Mesenchymal stem cell (in vitro differentiated cells and primary cell): ENCODE measurements at regions not wholly inside any gene's neighbourhood (a gene's known extent, or its start where the extent isn't known, plus 50 kb on each side); places are given as distances from the start of the nearest gene placed in this dataset.

Source experiments
- DNase-seq: peaks from one replicate; pipeline ENCODE4 v3.0.0-alpha.2; 2013
- H2AFZ ChIP-seq: one replicate; pipeline ENCODE4 v1.6.1; 2013; ENCODE audit warnings: low read depth, mild to moderate bottlenecking, control low read depth, inconsistent platforms, low read length, moderate library complexity
- H2AK5ac ChIP-seq: 2 replicates; pipeline ENCODE4 v1.6.1; 2013; ENCODE audit warnings: low read length, moderate library complexity, mild to moderate bottlenecking, inconsistent platforms; ENCODE audit not compliant: severe bottlenecking
- H2BK120ac ChIP-seq: one replicate; pipeline ENCODE4 v1.6.1; 2013; ENCODE audit warnings: low read depth, mild to moderate bottlenecking, inconsistent platforms, low read length, moderate library complexity
- H2BK12ac ChIP-seq, 2 experiments: one replicate each; pipeline ENCODE4 v1.6.1; 2013; ENCODE audit warnings: inconsistent platforms in 2 of 2, low read length in 2 of 2, mild to moderate bottlenecking in 2 of 2, moderate library complexity in 2 of 2, control low read depth in 1 of 2
- H2BK15ac ChIP-seq: one replicate; pipeline ENCODE4 v1.6.1; 2013; ENCODE audit warnings: mild to moderate bottlenecking, low read depth, inconsistent platforms; ENCODE audit not compliant: poor library complexity, severe bottlenecking
- H2BK5ac ChIP-seq: 2 replicates; pipeline ENCODE4 v1.6.1; 2013; ENCODE audit warnings: low read depth, mild to moderate bottlenecking, low read length, control low read depth, inconsistent platforms; ENCODE audit not compliant: poor library complexity, severe bottlenecking
- H3K14ac ChIP-seq, 2 experiments: one replicate each; pipeline ENCODE4 v1.6.1; 2013; ENCODE audit warnings: inconsistent platforms in 2 of 2, low read length in 2 of 2, control low read depth in 1 of 2, mild to moderate bottlenecking in 1 of 2, moderate library complexity in 1 of 2
- H3K18ac ChIP-seq, 2 experiments: one replicate each; pipeline ENCODE4 v1.6.1; 2013; ENCODE audit warnings: inconsistent platforms in 2 of 2, low read length in 2 of 2, control low read depth in 1 of 2, low read depth in 1 of 2, mild to moderate bottlenecking in 1 of 2
- H3K23ac ChIP-seq, 2 experiments: one replicate each; pipeline ENCODE4 v1.6.1; 2013; ENCODE audit warnings: inconsistent platforms in 2 of 2, low read length in 2 of 2, mild to moderate bottlenecking in 2 of 2, moderate library complexity in 2 of 2, control low read depth in 1 of 2
- H3K27ac ChIP-seq: 2 replicates; pipeline ENCODE4 v1.5.1; 2013; ENCODE audit warnings: mild to moderate bottlenecking, moderate library complexity, low read length, control low read depth, inconsistent platforms; ENCODE audit not compliant: poor library complexity, severe bottlenecking
- H3K27me3 ChIP-seq, 2 experiments: 2 replicates each; pipeline versions ENCODE4 v1.6.1 to v1.7.0; 2013; ENCODE audit warnings: low read length in 2 of 2, mild to moderate bottlenecking in 2 of 2, moderate library complexity in 2 of 2, control low read depth in 1 of 2, inconsistent platforms in 1 of 2; ENCODE audit not compliant: control insufficient read depth in 1 of 2, insufficient read depth in 1 of 2
- H3K36me3 ChIP-seq, 2 experiments: 2 replicates each; pipeline versions ENCODE4 v1.6.1 to v1.7.0; 2013; ENCODE audit warnings: low read length in 2 of 2, control low read depth in 1 of 2, inconsistent platforms in 1 of 2, low read depth in 1 of 2, mild to moderate bottlenecking in 1 of 2; ENCODE audit not compliant: insufficient read depth in 2 of 2, control insufficient read depth in 1 of 2
- H3K4ac ChIP-seq, 2 experiments: one replicate each; pipeline ENCODE4 v1.6.1; 2013; ENCODE audit warnings: inconsistent platforms in 2 of 2, low read length in 2 of 2, mild to moderate bottlenecking in 2 of 2, moderate library complexity in 2 of 2, control low read depth in 1 of 2, low read depth in 1 of 2
- H3K4me1 ChIP-seq: 2 replicates; pipeline ENCODE4 v1.6.1; 2013; ENCODE audit warnings: low read depth, low read length, control low read depth; ENCODE audit not compliant: control insufficient read depth, insufficient read depth
- H3K4me2 ChIP-seq: 2 replicates; pipeline ENCODE4 v1.6.1; 2013; ENCODE audit warnings: low read length, mild to moderate bottlenecking, inconsistent platforms; ENCODE audit not compliant: poor library complexity, severe bottlenecking
- H3K4me3 ChIP-seq, 2 experiments: 2 replicates each; pipeline versions ENCODE4 v1.5.1 to v1.7.0; 2013; ENCODE audit warnings: low read length in 2 of 2, mild to moderate bottlenecking in 2 of 2, control low read depth in 1 of 2, low read depth in 1 of 2; ENCODE audit not compliant: insufficient read depth in 1 of 2
- H3K79me1 ChIP-seq: replicated peaks from 2 replicates; pipeline ENCODE4 v1.6.1; 2013; ENCODE audit warnings: mild to moderate bottlenecking, control low read depth, low read length, inconsistent platforms; ENCODE audit not compliant: poor library complexity, severe bottlenecking
- H3K9ac ChIP-seq: 2 replicates; pipeline ENCODE4 v1.7.0; 2013; ENCODE audit warnings: mild to moderate bottlenecking, low read length, moderate library complexity
- H3K9me3 ChIP-seq: 2 replicates; pipeline ENCODE4 v1.7.0; 2013; ENCODE audit warnings: mild to moderate bottlenecking, low read length; ENCODE audit not compliant: control insufficient read depth
- H4K8ac ChIP-seq: one replicate; pipeline ENCODE4 v1.6.1; 2013; ENCODE audit warnings: inconsistent platforms, mild to moderate bottlenecking, low read length, moderate library complexity
- H4K91ac ChIP-seq: one replicate; pipeline ENCODE4 v1.6.1; 2013; ENCODE audit warnings: mild to moderate bottlenecking, low read length, inconsistent platforms
- WGBS: methylation state at CpG from one replicate; pipeline ENCODE4 v1.1.7; 2013; ENCODE audit warnings: mixed read lengths; 5-methylcytosine and 5-hydroxymethylcytosine counted together

- Histone ChIP-seq H3K79me1 (no peaks in the 10 kb centered on the region), H3K4me2 (no peak overlapping the region), H2BK15ac (no peak overlapping the region), H3K14ac (no peak overlapping the region), H2BK120ac (no peak overlapping the region), H4K8ac (no peak overlapping the region), H3K9ac (peak overlapping the region; percentile 10), H3K18ac (no peak overlapping the region), H2BK12ac (no peak overlapping the region), H3K27me3 (no peaks in the 10 kb centered on the region), H3K4me1 (no peaks in the 10 kb centered on the region), H3K36me3 (no peaks in the 10 kb centered on the region), H2AFZ (no peak overlapping the region), H2AK5ac (no peak overlapping the region), H2BK5ac (no peak overlapping the region), H3K4ac (no peak overlapping the region), H3K27ac (no peak overlapping the region), H3K9me3 (no peaks in the 10 kb centered on the region), H3K23ac (no peak overlapping the region), H4K91ac (no peak overlapping the region), H3K4me3 (no peak overlapping the region)
- WGBS = 100% methylated on average over 1 of the region's 1 CpG
- DNase-seq = no peak
Observed at GRCh38 chr5:125660231-125660895, 762.8 kb upstream of the GRAMD2B start.

GRCh38 chr5:125661584-125661983 lies 761.6 kb upstream of the GRAMD2B start:
- no peaks in the 10 kb centered on the region for H3K9me3 ChIP-seq
- 100% methylated on average over 1 of the region's 1 CpG for WGBS
- H3K18ac ChIP-seq = no peak overlapping the region
- H3K14ac ChIP-seq = no peak overlapping the region
- no peak overlapping the region for H2BK12ac ChIP-seq
- H3K23ac ChIP-seq = no peak overlapping the region
- no peak overlapping the region for H2AFZ ChIP-seq
- no peak overlapping the region for H4K91ac ChIP-seq
- H3K4me3 ChIP-seq = no peak overlapping the region
- H2BK15ac ChIP-seq = no peak overlapping the region
- no peaks in the 10 kb centered on the region for H3K79me1 ChIP-seq
- H2BK120ac ChIP-seq = no peak overlapping the region
- no peak overlapping the region for H2BK5ac ChIP-seq
- no peak overlapping the region for H4K8ac ChIP-seq
- H3K4ac ChIP-seq = no peak overlapping the region
- no peak overlapping the region for H3K4me2 ChIP-seq
- no peak overlapping the region for H3K9ac ChIP-seq
- H3K36me3 ChIP-seq = no peaks in the 10 kb centered on the region
- no peak overlapping the region for H3K27ac ChIP-seq
- DNase-seq = no peak
- peaks cover 0 to 7% of the 10 kb centered on the region in 2 experiments for H3K27me3 ChIP-seq
- no peak overlapping the region for H2AK5ac ChIP-seq
- no peaks in the 10 kb centered on the region for H3K4me1 ChIP-seq

GRCh38 chr5:125668884-125669283 lies 754.3 kb upstream of the GRAMD2B start:
- no peak overlapping the region for H2AFZ ChIP-seq
- no peaks in the 10 kb centered on the region for H3K4me1 ChIP-seq
- peaks cover 0 to 7% of the 10 kb centered on the region in 2 experiments for H3K27me3 ChIP-seq
- peak overlapping the region; percentile 41 for H2BK15ac ChIP-seq
- H3K79me1 ChIP-seq = no peaks in the 10 kb centered on the region
- H3K23ac ChIP-seq = no peak overlapping the region
- no peak overlapping the region for H2BK5ac ChIP-seq
- H3K9me3 ChIP-seq = no peaks in the 10 kb centered on the region
- no peak overlapping the region for H3K4ac ChIP-seq
- no peak overlapping the region for H3K9ac ChIP-seq
- peak overlapping the region in 1 of 2 experiments; percentile 52 for H3K18ac ChIP-seq
- no peak overlapping the region for H2BK12ac ChIP-seq
- no peak overlapping the region for H3K14ac ChIP-seq
- DNase-seq = no peak
- no peak overlapping the region for H2BK120ac ChIP-seq
- peak overlapping the region; percentile 43 for H4K8ac ChIP-seq
- H3K27ac ChIP-seq = no peak overlapping the region
- H2AK5ac ChIP-seq = no peak overlapping the region
- no peak overlapping the region for H3K4me3 ChIP-seq
- no peak overlapping the region for H4K91ac ChIP-seq
- H3K36me3 ChIP-seq = no peaks in the 10 kb centered on the region
- H3K4me2 ChIP-seq = no peak overlapping the region

- Histone ChIP-seq H2BK15ac (no peak overlapping the region), H3K14ac (no peak overlapping the region), H2AK5ac (no peak overlapping the region), H2BK5ac (no peak overlapping the region), H3K4me2 (no peak overlapping the region), H3K9ac (no peak overlapping the region), H2BK12ac (no peak overlapping the region), H3K4ac (no peak overlapping the region), H3K4me3 (no peak overlapping the region), H3K36me3 (no peaks in the 10 kb centered on the region), H3K4me1 (no peaks in the 10 kb centered on the region), H3K9me3 (peaks cover 3% of the 10 kb centered on the region), H3K23ac (no peak overlapping the region), H4K8ac (no peak overlapping the region), H4K91ac (no peak overlapping the region), H3K79me1 (no peaks in the 10 kb centered on the region), H2AFZ (no peak overlapping the region), H2BK120ac (no peak overlapping the region), H3K27me3 (no peaks in the 10 kb centered on the region), H3K18ac (no peak overlapping the region), H3K27ac (no peak overlapping the region)
- WGBS = 90% methylated on average over 2 of the region's 4 CpGs
- DNase-seq = no peak
Observed at GRCh38 chr5:125673359-125673950, 749.8 kb upstream of the GRAMD2B start.
